HG02885 (cell line): ENCODE measurements at regions not wholly inside any gene's neighbourhood (a gene's known extent, or its start where the extent isn't known, plus 50 kb on each side); places are given as distances from the start of the nearest gene placed in this dataset.

Experiments used
- ATAC-seq: cut with Tn5 transposase; IDR thresholded peaks from one replicate; pipeline ENCODE4 v1.9.1; 2021; ENCODE audit warnings: mild to moderate bottlenecking; ENCODE audit not compliant: unreplicated experiment, poor library complexity

DNA sequence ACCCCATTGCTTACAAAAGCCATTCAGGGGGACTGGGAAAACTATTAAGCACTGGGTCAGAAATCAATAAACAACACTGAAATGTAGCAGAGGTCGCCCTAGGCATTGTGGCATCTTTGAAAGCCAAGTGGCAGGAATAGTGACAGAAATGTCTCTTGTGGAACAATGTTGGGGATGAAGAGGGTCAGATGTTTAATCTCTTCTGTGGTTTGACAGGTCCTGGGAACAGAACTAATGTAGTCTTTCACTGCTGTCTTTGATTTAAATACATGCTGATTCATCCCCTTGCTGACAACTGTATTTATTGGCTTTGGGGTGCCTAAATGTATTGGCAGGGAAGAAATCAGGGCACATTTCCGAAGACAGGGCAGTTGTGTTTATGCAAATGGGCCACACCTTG, 194.8 kb downstream of the ATG4C start:
- no peak for ATAC-seq

DNA sequence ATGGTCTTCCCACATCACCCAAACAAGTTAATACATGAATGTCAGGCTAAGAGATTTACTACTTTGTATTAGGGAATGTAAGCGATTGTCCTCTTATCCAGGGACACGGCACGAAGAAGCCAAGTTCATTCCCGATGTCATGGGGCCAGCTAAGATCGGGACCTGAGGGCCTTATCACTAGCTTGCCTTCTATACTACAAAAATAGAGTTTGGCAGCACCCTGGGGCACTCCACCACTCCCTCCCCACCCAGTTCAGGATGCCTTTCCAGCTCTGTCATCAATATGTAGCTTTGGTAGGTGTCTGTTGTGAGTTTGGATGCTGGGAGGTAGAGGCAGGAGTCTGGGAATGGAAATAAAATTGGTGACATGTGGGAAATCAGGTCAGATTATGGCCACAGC, 197.5 kb downstream of the ATG4C start:
- no peak for ATAC-seq

DNA sequence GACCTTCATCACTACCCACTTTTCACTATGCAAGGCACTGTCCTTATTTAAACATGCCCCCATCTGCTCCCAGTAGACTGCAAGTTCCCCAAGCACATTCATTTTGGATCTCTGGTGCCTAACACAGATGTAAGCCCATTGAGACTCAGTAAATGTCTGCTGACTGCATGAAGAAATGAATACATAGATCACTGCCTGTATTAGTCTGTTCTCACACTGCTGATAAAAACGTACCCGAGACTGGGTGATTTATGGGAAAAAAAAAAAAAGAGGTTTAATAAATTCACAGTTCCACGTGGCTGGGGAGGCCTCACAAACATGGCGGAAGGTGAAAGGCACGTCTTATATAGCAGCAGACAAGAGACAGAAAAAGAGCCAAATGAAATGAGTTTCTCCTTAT, 204.9 kb downstream of the ATG4C start:
- no peak for ATAC-seq

DNA sequence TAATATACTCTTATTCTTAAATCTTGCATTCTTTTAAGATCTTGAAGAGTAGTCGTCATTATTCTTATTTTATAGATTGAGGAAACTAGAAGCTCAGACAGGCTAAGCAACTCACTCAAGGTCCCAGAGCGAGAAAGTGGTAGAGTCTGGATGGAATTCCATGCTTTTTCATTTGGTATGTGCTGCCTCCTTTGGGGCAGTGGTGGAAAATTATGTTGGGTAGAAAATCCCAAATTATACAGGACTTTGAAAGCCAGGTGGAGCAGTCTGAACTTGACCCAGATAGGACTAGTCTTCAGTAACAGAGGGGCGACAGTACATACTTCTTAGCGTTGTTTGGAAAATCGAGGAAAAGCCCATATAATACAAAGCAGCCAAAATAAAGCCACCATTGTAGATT, 205.6 kb downstream of the ATG4C start:
- ATAC-seq = no peak

DNA sequence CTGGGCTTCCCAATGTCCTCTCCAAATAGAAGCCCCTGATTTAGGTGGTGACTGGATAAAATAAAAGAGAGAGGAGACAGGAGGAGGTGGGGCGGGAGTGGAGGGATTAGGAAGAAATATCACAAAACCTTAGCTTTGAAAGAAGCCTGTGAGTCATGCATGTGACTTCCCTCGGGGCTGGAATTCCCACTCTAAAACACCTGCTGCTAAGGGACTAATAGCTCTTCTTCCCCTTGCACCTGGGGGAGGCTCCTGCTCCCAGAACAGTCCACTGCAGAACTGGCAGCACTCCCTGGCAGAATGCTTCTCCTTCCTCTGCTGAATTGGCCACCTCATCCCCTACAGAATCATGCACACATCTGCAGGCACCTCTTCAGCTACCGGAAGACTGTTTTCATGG, 207.2 kb downstream of the ATG4C start:
- ATAC-seq = no peak

DNA sequence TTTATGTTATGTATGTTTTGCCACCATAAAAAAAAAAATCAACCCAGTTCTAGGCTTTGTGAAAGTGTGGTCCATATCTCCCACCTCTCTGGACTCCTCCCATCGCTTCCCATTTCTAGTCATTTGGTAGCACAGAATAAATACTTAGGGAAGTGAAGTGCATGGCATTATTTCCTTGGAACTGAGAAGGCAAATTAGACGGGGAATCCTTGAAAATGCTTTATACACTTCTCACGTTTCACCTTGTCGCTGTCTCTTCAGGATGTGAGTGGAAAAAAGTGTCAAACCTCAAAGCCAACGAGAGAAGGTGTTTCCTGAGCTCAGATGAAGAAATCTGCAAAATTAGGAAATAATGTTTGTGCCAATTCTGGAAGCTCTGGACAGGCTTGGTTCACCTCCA, 209.9 kb downstream of the ATG4C start:
- no peak for ATAC-seq

DNA sequence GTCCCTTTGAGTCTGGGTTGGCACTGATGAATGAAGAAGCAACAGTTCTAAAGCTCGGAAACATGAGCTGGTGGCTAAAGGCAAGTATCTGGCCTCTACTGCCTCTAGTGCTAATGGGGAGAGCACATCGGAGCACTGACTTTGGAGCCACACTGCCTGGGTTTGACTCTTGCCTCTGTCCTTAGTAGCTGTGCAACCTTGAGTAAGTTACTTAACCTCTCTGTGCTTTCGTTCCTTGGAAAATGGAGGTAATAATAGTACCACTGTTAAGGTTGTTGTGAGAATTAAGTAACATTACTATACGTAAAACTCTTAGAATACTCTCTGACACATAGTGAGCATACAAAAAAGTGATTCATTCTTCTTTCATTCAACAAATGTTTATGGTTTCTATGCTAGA, 211.2 kb downstream of the ATG4C start:
- ATAC-seq = no peak

DNA sequence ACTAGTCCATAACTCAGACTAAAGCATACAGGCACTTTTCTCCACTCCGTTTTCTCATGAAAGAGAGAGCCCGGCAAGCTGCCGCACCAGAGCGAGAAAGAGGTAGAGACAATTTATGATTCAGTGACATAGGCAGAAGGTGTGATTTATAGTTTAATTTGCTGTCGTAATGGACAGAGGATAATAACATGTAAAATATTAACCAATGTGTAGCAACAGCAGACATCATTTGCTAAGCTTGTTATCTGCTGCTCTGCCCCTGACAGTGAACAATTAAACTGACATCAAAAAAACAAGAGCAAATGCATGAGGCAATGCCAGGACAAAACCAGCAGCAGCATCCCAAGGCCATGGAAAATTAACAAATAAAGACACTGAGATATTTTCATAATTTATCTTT, 214.0 kb downstream of the ATG4C start:
- no peak for ATAC-seq

DNA sequence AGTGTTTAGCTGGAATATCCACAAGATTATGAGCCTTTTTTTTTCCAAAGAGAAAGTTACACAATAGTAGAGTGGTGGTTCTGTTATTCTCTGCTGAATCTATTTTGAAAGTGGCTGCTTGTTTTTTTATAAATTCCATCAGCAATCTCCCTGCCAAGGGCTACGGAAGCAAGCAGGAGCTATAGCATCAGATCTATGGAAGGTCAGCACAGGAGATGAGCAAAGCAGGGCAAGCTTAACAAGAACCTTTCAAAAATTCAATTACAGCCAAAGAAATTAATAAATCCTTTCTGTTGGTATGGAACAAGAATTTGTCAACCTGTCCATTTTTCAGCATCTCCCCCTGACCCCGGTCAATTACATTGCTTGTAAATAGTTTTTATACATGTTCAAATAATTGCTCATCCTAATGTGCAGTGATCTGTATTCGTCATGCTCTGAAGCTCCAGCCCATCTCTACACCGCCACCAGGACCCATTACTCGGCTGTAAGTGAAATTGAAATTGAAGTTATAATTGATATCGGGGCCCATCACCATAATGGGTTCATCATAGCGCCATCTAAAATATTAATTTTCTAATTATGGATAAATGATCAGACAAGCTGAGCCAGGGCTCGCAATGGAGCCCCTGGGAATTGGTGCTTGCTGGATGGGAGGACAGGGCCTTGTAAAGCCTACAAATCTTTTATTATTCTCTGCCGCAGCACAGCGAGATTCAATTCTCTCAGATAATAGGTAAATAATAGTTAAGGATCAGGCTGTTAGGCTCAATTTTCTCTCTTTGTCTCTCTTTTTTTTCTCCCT, 215.1 kb downstream of the ATG4C start:
- ATAC-seq = no peak

DNA sequence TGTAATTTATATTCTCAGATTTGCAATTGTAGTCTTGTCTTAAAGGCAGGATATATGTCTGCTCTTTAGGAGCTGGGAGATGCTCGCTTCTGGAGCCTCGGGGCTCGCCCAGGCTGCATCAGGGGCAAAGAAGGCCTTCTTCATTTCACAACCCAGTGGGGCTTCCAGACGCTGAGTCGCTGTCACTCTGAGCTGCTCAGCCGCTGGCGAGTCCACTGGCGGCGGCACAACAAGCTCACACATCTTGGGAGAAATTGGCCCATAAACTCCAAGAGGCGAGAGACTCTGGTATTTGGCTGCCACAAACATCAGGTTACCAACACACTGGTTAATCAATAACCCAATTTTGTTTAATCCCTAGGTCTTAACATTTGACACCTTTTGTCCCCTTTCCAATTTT, 216.6 kb downstream of the ATG4C start:
- no peak for ATAC-seq

DNA sequence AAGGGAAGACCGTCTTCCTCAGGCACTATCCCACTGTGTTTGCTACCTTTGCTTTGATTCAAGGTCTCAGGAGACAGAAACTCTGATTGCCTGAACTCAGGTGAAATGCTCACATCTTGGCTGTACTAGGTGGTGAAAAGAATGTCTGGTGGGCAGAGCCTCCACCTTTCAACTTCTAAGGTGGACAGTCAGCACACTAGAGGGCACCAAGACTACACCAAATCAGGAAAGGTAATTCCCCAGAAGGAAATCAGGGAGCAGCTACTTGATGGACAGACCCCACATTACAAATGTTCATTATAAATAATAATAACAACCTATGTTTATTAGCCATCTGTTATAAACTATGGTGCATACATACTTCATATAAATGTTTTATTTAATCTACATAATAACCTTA, 220.9 kb downstream of the ATG4C start:
- ATAC-seq = no peak

DNA sequence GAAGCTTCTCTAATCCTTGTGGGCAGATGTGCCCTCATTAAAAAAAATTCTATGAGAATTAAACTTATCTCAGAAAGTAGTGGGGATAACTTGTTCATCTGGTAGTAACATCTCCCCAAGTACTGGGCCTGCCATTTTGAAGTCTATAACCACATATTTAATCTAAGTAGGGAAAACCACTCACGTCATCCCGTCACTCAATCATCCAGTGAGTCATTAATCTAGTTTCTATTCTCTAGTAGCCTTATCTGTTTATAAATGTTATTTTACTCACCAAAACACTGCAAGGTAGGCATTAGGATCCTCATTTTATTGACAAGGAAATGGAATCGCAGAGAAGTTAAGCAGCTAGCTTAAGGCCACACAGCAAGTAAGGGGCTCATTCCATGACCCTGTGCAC, 221.9 kb downstream of the ATG4C start:
- ATAC-seq = no peak

DNA sequence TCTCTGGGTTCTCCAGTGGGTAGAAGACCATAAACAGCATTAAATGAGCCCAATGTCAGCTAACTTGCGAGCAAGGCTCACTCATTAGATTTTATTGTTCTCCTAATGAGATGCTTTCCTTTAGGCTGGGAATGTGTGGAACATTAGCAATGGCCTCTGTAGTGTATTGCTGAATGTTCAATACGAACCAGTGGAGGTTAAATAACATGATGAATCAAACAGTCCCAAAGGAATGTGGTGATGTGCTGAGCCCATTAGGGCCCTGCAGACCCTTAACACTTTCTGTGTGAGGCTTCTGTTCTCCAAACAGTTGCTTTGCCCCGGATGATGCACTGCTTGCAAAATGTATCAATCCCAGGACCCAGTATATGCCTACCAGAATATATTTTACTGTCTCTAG, 225.5 kb downstream of the ATG4C start:
- no peak for ATAC-seq

DNA sequence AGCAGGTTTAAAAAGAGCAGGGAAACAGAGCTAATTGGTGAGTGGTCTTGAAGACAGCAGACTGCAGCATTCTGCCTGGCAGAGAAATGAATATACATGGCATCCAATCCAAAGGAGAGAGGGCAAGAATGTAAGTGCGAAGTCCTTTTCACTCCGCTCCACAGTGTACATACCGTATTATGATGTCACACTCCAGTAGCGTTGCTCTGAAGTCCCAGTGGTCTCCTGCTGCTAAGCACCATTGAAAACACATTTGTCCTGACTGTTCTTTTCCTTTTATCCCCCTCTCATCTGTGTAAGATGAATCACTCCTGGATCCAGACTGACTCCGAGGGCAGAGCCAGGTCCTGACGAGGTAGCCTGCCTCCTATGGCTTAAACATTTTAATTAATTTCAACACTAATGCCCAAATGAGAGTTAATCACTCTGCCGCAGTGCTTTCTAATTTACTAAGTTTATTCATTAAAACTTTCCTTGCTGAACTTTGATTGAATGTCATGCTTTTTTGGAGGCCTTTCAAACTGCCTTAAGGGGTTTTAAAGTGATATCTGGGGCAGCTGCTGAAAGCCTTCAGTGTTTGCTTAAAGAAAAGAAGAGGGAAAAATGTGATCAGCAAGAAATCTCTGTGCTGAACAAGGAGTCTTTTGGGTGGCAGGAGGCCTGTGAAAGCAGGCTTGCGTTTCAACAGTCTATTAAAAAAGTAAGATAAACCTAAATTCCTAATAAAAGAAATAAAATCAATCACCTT, 227.2 kb downstream of the ATG4C start:
- no peak for ATAC-seq

DNA sequence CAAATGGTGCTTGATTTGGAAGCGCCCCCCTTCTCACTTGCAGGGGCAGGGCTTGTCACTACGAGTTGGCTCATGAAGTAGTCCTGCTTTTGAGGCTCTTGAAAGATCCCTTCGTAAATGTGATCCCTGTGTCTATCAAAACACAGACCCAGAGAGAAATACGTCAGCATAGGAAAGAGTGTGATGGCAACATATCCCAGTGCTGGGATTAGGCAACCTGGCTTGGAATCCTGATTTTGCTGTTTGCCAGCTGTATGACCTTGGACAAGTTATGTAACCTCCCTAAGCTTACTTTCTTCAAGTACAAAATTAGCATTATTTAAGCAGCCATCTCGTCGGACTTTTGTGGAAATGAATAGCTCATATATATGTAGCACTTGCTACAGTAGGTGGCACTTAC, 228.4 kb downstream of the ATG4C start:
- no peak for ATAC-seq

DNA sequence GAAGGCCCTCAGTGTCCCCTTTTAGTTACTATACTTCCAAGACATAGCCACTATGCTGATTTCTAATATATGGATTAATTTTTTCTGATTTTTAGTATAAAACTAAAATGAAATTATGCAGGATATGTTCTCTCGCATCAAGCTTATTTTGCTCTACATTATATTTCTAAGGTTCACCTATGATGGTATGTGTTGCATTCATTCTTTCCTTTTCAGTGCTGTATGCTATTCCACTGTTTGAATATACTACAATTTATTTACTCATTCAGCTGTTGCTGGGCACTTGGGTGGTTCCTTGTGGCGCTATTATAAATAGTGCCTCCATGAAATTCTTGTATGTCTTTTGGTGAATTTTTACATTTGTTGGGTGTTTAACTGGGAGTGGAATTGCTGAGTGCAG, 230.3 kb downstream of the ATG4C start:
- ATAC-seq = no peak

DNA sequence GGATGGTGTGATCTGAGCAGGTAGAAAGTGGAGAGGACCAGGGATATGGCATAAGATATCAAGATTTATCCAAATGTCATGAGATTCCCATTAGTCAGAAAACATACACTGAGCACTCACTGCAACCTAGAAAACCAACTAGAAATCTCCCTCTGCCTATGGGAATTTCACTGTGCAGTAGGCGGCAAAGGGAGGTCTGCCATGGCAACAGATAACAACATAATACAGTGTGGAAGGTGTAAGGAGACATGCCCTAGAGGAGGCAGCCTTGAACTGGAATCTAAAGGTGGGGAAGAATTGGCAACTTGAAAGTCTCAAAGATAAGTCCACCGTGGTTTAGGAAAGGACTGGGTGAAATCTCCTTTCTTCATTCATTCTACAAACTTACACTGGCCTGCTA, 238.4 kb downstream of the ATG4C start:
- no peak for ATAC-seq

DNA sequence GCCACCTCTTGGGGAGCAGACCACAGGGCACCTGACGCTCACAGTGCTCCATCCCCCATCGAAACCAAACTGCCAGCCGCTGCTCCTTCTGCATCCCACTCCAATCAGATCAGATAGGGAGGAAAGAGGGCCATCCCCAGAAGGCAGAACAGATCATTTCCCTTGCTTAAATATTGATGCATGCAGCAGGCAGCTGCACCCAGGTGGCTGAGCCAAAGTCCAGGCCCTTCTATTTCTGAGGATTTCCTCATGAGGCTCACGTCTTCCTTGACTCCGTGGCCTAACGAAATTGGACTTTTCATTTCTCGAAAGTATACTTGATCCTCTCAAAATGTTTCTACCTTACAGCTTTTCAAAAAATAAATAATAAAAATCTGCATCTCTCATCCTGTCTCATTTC, 239.2 kb downstream of the ATG4C start:
- ATAC-seq = no peak

DNA sequence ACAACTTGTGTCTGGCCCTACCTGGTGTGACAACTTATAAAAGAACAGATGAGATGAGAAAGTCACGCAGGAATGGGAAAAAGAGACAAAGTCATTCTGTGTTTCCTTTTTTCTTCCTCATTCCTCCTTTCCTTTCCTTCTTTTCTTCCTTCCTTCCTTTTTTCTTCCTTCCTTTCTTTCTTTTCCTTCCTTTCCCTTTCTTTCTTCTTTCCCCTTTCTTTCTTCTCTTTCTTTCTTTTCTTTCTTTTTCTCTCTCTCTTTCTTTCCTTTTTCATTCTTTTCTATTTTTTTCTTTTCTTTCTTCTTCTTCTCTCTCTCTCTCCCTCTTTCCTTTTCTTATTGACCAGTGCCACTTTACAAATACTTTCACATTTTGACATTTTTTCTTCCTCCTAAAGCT, 239.7 kb downstream of the ATG4C start:
- no peak for ATAC-seq

DNA sequence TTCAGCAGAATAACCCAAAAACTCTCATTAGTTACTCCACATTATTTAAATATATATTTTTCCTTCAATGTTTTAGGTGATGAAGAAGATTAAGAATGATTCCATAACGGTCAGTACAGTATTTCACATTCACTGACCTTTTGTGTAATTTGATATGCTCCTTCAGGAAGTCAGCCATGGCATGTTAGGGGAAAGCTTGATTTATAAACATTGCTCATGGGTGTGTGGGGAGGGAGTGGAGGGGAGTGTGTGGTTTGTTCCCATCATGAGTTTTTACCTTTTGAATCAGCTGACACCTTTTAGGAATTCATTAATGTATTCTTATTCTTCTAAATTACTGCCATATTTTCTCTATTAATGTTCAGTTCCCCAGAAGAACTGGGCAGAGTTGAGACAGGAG, 240.2 kb downstream of the ATG4C start:
- ATAC-seq = no peak

DNA sequence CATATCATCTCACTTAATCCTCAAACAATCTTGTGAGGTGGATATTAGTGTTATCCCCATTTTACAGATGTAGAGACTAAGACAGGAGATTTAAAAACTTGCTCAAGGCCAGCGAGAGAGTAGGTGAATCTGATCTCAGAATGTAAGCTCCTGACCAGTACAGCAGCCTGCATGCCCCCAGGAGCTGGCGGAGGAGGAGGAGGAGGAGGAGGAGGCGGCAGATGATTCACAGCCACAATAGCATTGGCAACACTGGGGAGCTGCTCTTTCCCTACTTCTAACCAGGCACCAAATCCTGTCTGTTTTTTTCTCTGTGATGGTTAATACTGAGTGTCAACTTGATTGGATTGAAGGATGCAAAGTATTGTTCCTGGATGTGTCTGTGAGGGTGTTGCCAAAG, 243.2 kb downstream of the ATG4C start:
- no peak for ATAC-seq

DNA sequence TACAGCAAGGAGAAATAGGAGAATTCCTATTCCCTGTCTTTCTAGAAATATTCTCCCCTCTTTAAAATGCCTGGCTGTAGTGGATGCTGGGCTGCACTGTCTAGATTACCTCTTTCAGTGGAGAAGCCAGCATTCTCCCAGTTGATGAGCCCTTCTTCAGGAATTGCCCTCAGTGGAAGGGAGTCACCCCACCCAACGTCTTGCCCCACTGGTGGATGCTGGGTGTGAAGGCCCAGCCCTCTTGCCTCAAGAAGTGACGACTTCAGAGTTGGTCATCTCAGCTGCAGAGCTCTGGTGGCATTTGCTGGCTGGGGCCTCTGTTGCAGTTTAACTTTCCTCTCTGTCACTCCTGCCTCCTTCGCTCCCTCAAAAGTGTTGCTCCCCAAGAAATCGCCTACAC, 248.2 kb downstream of the ATG4C start:
- no peak for ATAC-seq
